GM12864 (cell line): ENCODE measurements at regions not wholly inside any gene's neighbourhood (a gene's known extent, or its start where the extent isn't known, plus 50 kb on each side); places are given as distances from the start of the nearest gene placed in this dataset.

Experiments
- DNase-seq: peaks from one replicate; pipeline ENCODE4 v3.0.0-alpha.2; 2011; ENCODE audit warnings: low read depth
- H3K4me3 ChIP-seq: 2 replicates; pipeline ENCODE4 v1.5.1; 2011; ENCODE audit warnings: mild to moderate bottlenecking, low read depth, low read length, control low read depth
- CTCF ChIP-seq: IDR thresholded peaks from 2 replicates; pipeline ENCODE4 v1.5.1; 2011; ENCODE audit warnings: low read depth, mild to moderate bottlenecking, moderate library complexity, low read length, control low read depth, inconsistent platforms; ENCODE audit errors: missing control alignments

GRCh38 chrX:68922013-68922412, 93.2 kb downstream of the EFNB1 start:
- DNase-seq, result no peak
- no peak overlapping the region for H3K4me3 ChIP-seq
- TF ChIP-seq CTCF, result no peak

- H3K4me3 ChIP-seq, result no peak overlapping the region
- DNase-seq, result no peak
- TF ChIP-seq CTCF, result no peak
These were observed 91.7 kb downstream of the EFNB1 start for GRCh38 chrX:68920561-68920960.

- DNase-seq, result no peak
- no peak for TF ChIP-seq CTCF
- no peak overlapping the region for H3K4me3 ChIP-seq
These were observed 90.9 kb downstream of the EFNB1 start for GRCh38 chrX:68919707-68920106.

GRCh38 chrX:68918202-68918601, 89.4 kb downstream of the EFNB1 start:
- no peak for DNase-seq
- no peak overlapping the region for H3K4me3 ChIP-seq
- peak; percentile 14 for TF ChIP-seq CTCF

- no peak for TF ChIP-seq CTCF
- no peak for DNase-seq
- no peak overlapping the region for H3K4me3 ChIP-seq
These were observed 89.0 kb downstream of the EFNB1 start for GRCh38 chrX:68917799-68918198.

- no peak for DNase-seq
- no peak overlapping the region for H3K4me3 ChIP-seq
These were observed 88.1 kb downstream of the EFNB1 start for GRCh38 chrX:68916891-68917290.

More at GRCh38 chrX:68916891-68917290, 88.1 kb downstream of the EFNB1 start:
- TF ChIP-seq CTCF, result no peak
